A549 (cell line): ENCODE measurements at regions not wholly inside any gene's neighbourhood (a gene's known extent, or its start where the extent isn't known, plus 50 kb on each side); places are given as distances from the start of the nearest gene placed in this dataset.

ENCODE experiments used
- ATAC-seq, 2 experiments: fragments of 200-7000 bp in 1 of 2; fragments of >200 bp in 1 of 2; cut with Nextera tagmentation in 1 of 2; cut with Tn5 transposase in 1 of 2; 3 replicates each; pipeline versions ENCODE4 v1.8.0 to v1.9.1; 2018 to 2020; ENCODE audit warnings: mild to moderate bottlenecking in 1 of 2, moderate library complexity in 1 of 2
- CTCF ChIA-PET: fragments of 300-600 bp; sonication (Branson Sonifier 250); formaldehyde crosslinking; extraction: SDS; loops from one replicate; lab custom pipeline; 2021; ENCODE audit warnings: antibody characterized with exemption, inconsistent platforms; lab: Yijun Ruan, JAX
- POLR2A ChIA-PET: fragments of 350-600 bp; formaldehyde crosslinking; extraction: SDS; loops from one replicate; lab custom pipeline; 2021; ENCODE audit warnings: antibody characterized with exemption, inconsistent platforms; lab: Yijun Ruan, JAX
- DNase-seq, 2 experiments: peaks; one replicate each; pipeline versions ENCODE4 v3.0.0 to v3.0.0-alpha.2; 2011 to 2016; ENCODE audit warnings: low read depth in 1 of 2, low spot score in 1 of 2
- FAIRE-seq: peaks from 2 replicates; lab custom pipeline; 2011; peaks lifted over from hg19 to GRCh38; lab: Jason Lieb, UNC
- H3K27ac ChIP-seq, 2 experiments: fragments of >200 bp; sonication (Bioruptor Twin); formaldehyde crosslinking; 3 replicates each; pipeline ENCODE4 v1.5.1; 2016 to 2017
- H3K4me1 ChIP-seq: fragments of >200 bp; sonication (Bioruptor Twin); formaldehyde crosslinking; 3 replicates; pipeline ENCODE4 v1.6.1; 2016
- H3K4me2 ChIP-seq: fragments of >200 bp; sonication (Bioruptor Twin); formaldehyde crosslinking; 3 replicates; pipeline ENCODE4 v1.6.1; 2016
- H3K4me3 ChIP-seq: fragments of >200 bp; sonication (Bioruptor Twin); formaldehyde crosslinking; 3 replicates; pipeline ENCODE4 v1.5.1; 2016
- H3K9me3 ChIP-seq: fragments of >200 bp; sonication (Bioruptor Twin); formaldehyde crosslinking; 3 replicates; pipeline ENCODE4 v1.6.1; 2016
- BHLHE40 ChIP-seq: IDR thresholded peaks from 2 replicates; pipeline ENCODE4 v1.6.1; 2012; ENCODE audit warnings: low read depth, low read length, inconsistent platforms
- EHMT2 ChIP-seq: fragments of 200-600 bp; sonication (generic); IDR thresholded peaks from 2 replicates; pipeline ENCODE4 v1.6.1; 2016; ENCODE audit warnings: antibody characterized with exemption, low read depth, mild to moderate bottlenecking, moderate library complexity
- EP300 ChIP-seq, 2 experiments: fragments of >200 bp; sonication (Bioruptor Twin); formaldehyde crosslinking; IDR thresholded peaks; 2 replicates in 1 of 2; 3 replicates in 1 of 2; pipeline ENCODE4 v1.6.1; 2016 to 2017
- ESRRA ChIP-seq: fragments of 150-350 bp; IDR thresholded peaks from 2 replicates; pipeline ENCODE4 v1.6.1; 2014; ENCODE audit warnings: mild to moderate bottlenecking, low read length, borderline replicate concordance
- FOSB ChIP-seq: fragments of 250-450 bp; sonication (Bioruptor Pico); IDR thresholded peaks from 2 replicates; pipeline ENCODE4 v1.5.0; 2020; ENCODE audit warnings: mild to moderate bottlenecking, moderate library complexity
- HOXB13 ChIP-seq: fragments of 250-450 bp; sonication (Bioruptor Pico); IDR thresholded peaks from 2 replicates; pipeline ENCODE4 v1.5.0; 2020; ENCODE audit warnings: low read depth, mild to moderate bottlenecking, moderate library complexity
- HOXB5 ChIP-seq: fragments of 250-450 bp; sonication (Bioruptor Pico); IDR thresholded peaks from 2 replicates; pipeline ENCODE4 v1.5.0; 2020; ENCODE audit warnings: mild to moderate bottlenecking, moderate library complexity
- JUNB ChIP-seq: fragments of >200 bp; sonication (Bioruptor Twin); formaldehyde crosslinking; IDR thresholded peaks from 2 replicates; pipeline ENCODE4 v1.6.1; 2016
- KDM5A ChIP-seq: fragments of 200-600 bp; sonication (generic); IDR thresholded peaks from 2 replicates; pipeline ENCODE4 v1.6.1; 2016; ENCODE audit warnings: antibody characterized with exemption, mild to moderate bottlenecking
- MAFK ChIP-seq: fragments of 450-650 bp; IDR thresholded peaks from 2 replicates; pipeline ENCODE4 v1.6.1; 2014; ENCODE audit not compliant: partially characterized antibody
- MAZ ChIP-seq: fragments of 150-350 bp; IDR thresholded peaks from 2 replicates; pipeline ENCODE4 v1.6.1; 2014; ENCODE audit warnings: antibody characterized with exemption, low read depth, low read length, borderline replicate concordance
- NFE2L2 ChIP-seq: fragments of 150-350 bp; conservative IDR thresholded peaks from 2 replicates; pipeline ENCODE4 v1.6.1; 2014; ENCODE audit warnings: low read length
- NPAS2 ChIP-seq: fragments of 250-450 bp; sonication (Bioruptor Pico); IDR thresholded peaks from 2 replicates; pipeline ENCODE4 v1.8.0; 2022; ENCODE audit warnings: mild to moderate bottlenecking, moderate library complexity, borderline replicate concordance
- PHF8 ChIP-seq: fragments of 200-600 bp; sonication (generic); IDR thresholded peaks from 2 replicates; pipeline ENCODE4 v1.6.1; 2016; ENCODE audit warnings: low read depth, mild to moderate bottlenecking, antibody characterized with exemption, moderate library complexity, borderline replicate concordance
- POLR2AphosphoS2 ChIP-seq: conservative IDR thresholded peaks from 2 replicates; pipeline ENCODE4 v1.6.1; 2012; ENCODE audit warnings: low read length, improper control_type of control experiment, inconsistent platforms
- RAD21 ChIP-seq, 2 experiments: fragments of >200 bp in 1 of 2; sonication (Bioruptor Twin) in 1 of 2; formaldehyde crosslinking in 1 of 2; IDR thresholded peaks in 1 of 2; conservative IDR thresholded peaks in 1 of 2; 2 replicates in 1 of 2; 3 replicates in 1 of 2; pipeline ENCODE4 v1.6.1; 2012 to 2018; ENCODE audit warnings: inconsistent platforms in 1 of 2
- RARB ChIP-seq: fragments of 250-450 bp; sonication (Bioruptor Pico); IDR thresholded peaks from 2 replicates; pipeline ENCODE4 v1.8.0; 2021; ENCODE audit warnings: mild to moderate bottlenecking, moderate library complexity
- RNF2 ChIP-seq: fragments of 200-600 bp; sonication (generic); IDR thresholded peaks from 2 replicates; pipeline ENCODE4 v1.6.1; 2016; ENCODE audit warnings: low read depth, mild to moderate bottlenecking, antibody characterized with exemption, moderate library complexity, borderline replicate concordance
- SREBF2 ChIP-seq: fragments of 450-650 bp; IDR thresholded peaks from 2 replicates; pipeline ENCODE4 v1.6.1; 2014; ENCODE audit warnings: mild to moderate bottlenecking, moderate library complexity
- ZC3H11A ChIP-seq: fragments of 450-650 bp; IDR thresholded peaks from 2 replicates; pipeline ENCODE4 v1.6.1; 2014; ENCODE audit warnings: antibody characterized with exemption, mild to moderate bottlenecking
- ZFP36 ChIP-seq: fragments of 450-650 bp; IDR thresholded peaks from 2 replicates; pipeline ENCODE4 v1.6.1; 2014; ENCODE audit warnings: borderline replicate concordance; ENCODE audit not compliant: partially characterized antibody
- WGBS: methylation state at CpG from one replicate; pipeline ENCODE4 v1.1.6; 2017; ENCODE audit errors: missing lambda C conversion rate; 5-methylcytosine and 5-hydroxymethylcytosine counted together
- TF ChIP-seq, protein P1 (sequence below): fragments of >200 bp; sonication (Bioruptor Twin); formaldehyde crosslinking; IDR thresholded peaks from 3 replicates; pipeline ENCODE4 v1.6.1; 2016
- TF ChIP-seq, protein P2 (sequence below): fragments of 250-450 bp; sonication (Bioruptor Pico); IDR thresholded peaks from 2 replicates; pipeline ENCODE4 v1.5.0; 2020; ENCODE audit warnings: low read depth, mild to moderate bottlenecking, moderate library complexity
- TF ChIP-seq, protein P3 (sequence below): IDR thresholded peaks from 2 replicates; pipeline ENCODE4 v1.6.1; 2012
- TF ChIP-seq, protein P4 (sequence below): fragments of >200 bp; sonication (Bioruptor Twin); formaldehyde crosslinking; IDR thresholded peaks from 3 replicates; pipeline ENCODE4 v1.5.1; 2016
- TF ChIP-seq, protein P5 (sequence below): IDR thresholded peaks from 2 replicates; pipeline ENCODE4 v1.6.1; 2012
- TF ChIP-seq, protein P6 (sequence below): fragments of >200 bp; sonication (Bioruptor Twin); formaldehyde crosslinking; IDR thresholded peaks from 2 replicates; pipeline ENCODE4 v1.6.1; 2016

DNA sequence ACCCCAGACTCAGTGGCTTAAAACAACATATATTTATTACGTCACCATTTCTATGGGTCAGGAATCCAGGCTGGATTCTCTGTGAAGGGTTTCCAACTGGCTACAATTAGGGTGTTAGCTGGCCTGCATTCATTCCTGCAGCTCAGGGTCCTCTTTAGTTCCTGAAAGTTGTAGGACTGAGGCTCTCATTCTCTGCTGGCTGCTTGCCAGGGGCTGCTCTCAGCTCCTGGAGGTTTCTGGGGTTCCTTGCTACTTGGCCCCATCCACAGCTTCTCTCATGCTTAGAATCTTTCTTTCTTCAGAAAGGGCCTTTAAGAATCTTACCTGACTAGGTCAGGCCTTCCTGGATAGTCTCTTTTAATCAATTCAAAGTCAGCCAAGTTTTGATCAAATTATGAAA is 424.6 kb downstream of the GADD45G start (continued):
- TF ChIP-seq BHLHE40 = no peak
- TF ChIP-seq ZFP36 = no peak
- TF ChIP-seq RAD21 (conservative IDR thresholded peaks at IDR 0.05 in 1 of 2, IDR thresholded peaks at IDR 0.05 in 1 of 2) = no peak
- TF ChIP-seq SREBF2 = no peak
- TF ChIP-seq, protein P1, sequence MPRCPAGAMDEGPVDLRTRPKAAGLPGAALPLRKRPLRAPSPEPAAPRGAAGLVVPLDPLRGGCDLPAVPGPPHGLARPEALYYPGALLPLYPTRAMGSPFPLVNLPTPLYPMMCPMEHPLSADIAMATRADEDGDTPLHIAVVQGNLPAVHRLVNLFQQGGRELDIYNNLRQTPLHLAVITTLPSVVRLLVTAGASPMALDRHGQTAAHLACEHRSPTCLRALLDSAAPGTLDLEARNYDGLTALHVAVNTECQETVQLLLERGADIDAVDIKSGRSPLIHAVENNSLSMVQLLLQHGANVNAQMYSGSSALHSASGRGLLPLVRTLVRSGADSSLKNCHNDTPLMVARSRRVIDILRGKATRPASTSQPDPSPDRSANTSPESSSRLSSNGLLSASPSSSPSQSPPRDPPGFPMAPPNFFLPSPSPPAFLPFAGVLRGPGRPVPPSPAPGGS = no peak
- no peak for TF ChIP-seq KDM5A
- no peak for TF ChIP-seq NPAS2 (CRISPR knock-in tag)

DNA sequence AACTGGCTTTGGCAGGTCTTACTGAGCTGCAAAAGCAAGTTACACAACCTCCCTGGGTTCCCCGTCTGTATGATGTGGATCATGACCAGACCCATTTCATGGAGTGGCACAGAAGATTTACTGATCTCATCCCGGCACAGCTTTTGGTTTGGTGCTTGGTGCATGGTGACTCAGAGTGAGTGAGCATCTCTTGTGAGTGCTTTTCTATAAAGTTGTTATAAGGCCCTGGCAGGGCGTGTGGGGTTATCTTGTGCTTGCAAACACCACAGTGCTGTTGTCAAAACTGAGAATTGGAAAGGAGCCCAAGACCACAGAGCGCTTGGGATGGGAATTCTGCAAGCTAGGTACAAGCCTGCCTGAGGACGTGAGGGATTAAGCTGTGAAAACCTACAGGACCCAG is 425.2 kb downstream of the GADD45G start:
- no peak overlapping the region for H3K27ac ChIP-seq
- no peak overlapping the region for H3K4me3 ChIP-seq
- WGBS = 60% methylated on average over 5 of the region's 5 CpGs
- peaks cover 4% of the 10 kb centered on the region; the same call in 1 of the 3 replicates for H3K4me1 ChIP-seq
- TF ChIP-seq MAFK (no peak), RARB (CRISPR knock-in tag) (no peak), ZFP36 (no peak), RNF2 (no peak), NFE2L2 (no peak), PHF8 (no peak), RAD21 (conservative IDR thresholded peaks at IDR 0.05 in 1 of 2, IDR thresholded peaks at IDR 0.05 in 1 of 2) (no peak), SREBF2 (no peak), HOXB5 (no peak), JUNB (no peak), ESRRA (no peak), MAZ (no peak)
- TF ChIP-seq, protein P1 = no peak
- TF ChIP-seq, protein P2, sequence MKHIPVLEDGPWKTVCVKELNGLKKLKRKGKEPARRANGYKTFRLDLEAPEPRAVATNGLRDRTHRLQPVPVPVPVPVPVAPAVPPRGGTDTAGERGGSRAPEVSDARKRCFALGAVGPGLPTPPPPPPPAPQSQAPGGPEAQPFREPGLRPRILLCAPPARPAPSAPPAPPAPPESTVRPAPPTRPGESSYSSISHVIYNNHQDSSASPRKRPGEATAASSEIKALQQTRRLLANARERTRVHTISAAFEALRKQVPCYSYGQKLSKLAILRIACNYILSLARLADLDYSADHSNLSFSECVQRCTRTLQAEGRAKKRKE (CRISPR knock-in tag) = no peak
- TF ChIP-seq, protein P3, sequence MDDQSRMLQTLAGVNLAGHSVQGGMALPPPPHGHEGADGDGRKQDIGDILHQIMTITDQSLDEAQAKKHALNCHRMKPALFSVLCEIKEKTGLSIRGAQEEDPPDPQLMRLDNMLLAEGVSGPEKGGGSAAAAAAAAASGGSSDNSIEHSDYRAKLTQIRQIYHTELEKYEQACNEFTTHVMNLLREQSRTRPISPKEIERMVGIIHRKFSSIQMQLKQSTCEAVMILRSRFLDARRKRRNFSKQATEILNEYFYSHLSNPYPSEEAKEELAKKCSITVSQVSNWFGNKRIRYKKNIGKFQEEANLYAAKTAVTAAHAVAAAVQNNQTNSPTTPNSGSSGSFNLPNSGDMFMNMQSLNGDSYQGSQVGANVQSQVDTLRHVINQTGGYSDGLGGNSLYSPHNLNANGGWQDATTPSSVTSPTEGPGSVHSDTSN = no peak
- TF ChIP-seq, all 56 proteins: peak for 0
- Histone ChIP-seq H3K9me3 (no peaks in the 10 kb centered on the region), H3K4me2 (no peak overlapping the region)
- no peak for ATAC-seq
- CTCF ChIA-PET = interaction anchor here (0.6 to 1.3 kb wide), 3 partner anchors 70 to 427 kb away, joined by 3 read pairs; no protein-coding TSS in a partner anchor
- no peak for FAIRE-seq
- POLR2A ChIA-PET = no interaction called here
- peak in 1 of 2 experiments; percentile 10 for DNase-seq

DNA sequence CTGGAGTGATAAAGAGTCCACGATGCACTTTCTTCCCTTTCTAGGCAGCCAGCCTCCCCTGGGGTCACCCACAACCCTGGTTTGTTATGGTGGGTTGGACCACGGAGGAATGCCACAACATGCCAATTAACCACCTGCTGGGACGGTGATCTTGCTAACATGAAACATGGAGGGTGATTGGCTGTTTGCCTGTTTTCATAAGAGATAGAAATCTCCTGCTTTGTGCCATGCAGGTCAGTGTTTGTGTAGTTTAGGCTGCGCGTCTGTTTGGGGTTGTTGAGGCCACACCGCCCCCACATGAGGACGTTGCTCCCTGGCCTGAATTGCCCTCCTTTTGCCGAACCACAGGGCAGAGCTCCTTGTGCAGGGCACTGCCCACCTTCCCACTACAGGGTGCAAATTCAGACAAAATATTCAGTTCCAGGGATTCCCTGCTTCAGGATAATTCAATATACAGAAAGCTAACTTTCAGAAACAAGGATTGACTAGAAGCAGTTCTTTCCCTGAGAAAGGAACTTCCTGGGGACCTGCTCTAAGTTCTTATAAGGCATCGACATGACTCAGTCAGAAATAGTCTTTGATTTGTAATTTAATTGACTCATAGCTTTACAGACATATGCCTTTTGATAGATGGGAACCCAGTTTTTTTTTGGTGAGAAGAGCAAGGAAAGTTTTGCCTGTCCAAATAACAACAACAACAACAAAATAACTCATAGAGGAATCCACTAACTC is 427.6 kb downstream of the GADD45G start:
- CTCF ChIA-PET = interaction anchor here (1.5 to 2.2 kb wide), 3 partner anchors 12 to 434 kb away, joined by 4 to 6 read pairs (median 5); no protein-coding TSS in a partner anchor
- Histone ChIP-seq H3K9me3 (no peaks in the 10 kb centered on the region), H3K27ac (no peak overlapping the region), H3K4me2 (no peak overlapping the region), H3K4me3 (no peak overlapping the region), H3K4me1 (no peaks in the 10 kb centered on the region)
- DNase-seq (no peak), FAIRE-seq (no peak), ATAC-seq (no peak)
- 80% methylated on average over 9 of the region's 9 CpGs for WGBS
- POLR2A ChIA-PET = no interaction called here
- TF ChIP-seq EHMT2 = no peak
- TF ChIP-seq, protein P4, sequence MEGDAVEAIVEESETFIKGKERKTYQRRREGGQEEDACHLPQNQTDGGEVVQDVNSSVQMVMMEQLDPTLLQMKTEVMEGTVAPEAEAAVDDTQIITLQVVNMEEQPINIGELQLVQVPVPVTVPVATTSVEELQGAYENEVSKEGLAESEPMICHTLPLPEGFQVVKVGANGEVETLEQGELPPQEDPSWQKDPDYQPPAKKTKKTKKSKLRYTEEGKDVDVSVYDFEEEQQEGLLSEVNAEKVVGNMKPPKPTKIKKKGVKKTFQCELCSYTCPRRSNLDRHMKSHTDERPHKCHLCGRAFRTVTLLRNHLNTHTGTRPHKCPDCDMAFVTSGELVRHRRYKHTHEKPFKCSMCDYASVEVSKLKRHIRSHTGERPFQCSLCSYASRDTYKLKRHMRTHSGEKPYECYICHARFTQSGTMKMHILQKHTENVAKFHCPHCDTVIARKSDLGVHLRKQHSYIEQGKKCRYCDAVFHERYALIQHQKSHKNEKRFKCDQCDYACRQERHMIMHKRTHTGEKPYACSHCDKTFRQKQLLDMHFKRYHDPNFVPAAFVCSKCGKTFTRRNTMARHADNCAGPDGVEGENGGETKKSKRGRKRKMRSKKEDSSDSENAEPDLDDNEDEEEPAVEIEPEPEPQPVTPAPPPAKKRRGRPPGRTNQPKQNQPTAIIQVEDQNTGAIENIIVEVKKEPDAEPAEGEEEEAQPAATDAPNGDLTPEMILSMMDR = no peak
- TF ChIP-seq, protein P5, sequence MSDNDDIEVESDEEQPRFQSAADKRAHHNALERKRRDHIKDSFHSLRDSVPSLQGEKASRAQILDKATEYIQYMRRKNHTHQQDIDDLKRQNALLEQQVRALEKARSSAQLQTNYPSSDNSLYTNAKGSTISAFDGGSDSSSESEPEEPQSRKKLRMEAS = no peak
- TF ChIP-seq, protein P3 = no peak
- no peak for TF ChIP-seq FOSB (CRISPR knock-in tag)
- no peak for TF ChIP-seq EP300 (IDR thresholded peaks at IDR 0.05)
- no peak for TF ChIP-seq ZC3H11A
- TF ChIP-seq, protein P6, sequence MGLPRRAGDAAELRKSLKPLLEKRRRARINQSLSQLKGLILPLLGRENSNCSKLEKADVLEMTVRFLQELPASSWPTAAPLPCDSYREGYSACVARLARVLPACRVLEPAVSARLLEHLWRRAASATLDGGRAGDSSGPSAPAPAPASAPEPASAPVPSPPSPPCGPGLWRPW = no peak
- TF ChIP-seq POLR2AphosphoS2 = no peak
- no peak for TF ChIP-seq HOXB13 (CRISPR knock-in tag)
